Type B pancreatic cell (in vitro differentiated cells): ENCODE measurements at regions not wholly inside any gene's neighbourhood (a gene's known extent, or its start where the extent isn't known, plus 50 kb on each side); places are given as distances from the start of the nearest gene placed in this dataset.

Source experiments
- DNase-seq: peaks from one replicate; pipeline ENCODE4 v3.0.0; 2021; ENCODE audit warnings: mixed read lengths; ENCODE audit not compliant: unreplicated experiment; ENCODE audit errors: extremely low spot score
- H3K27ac Mint-ChIP-seq: 2 replicates; pipeline ENCODE4 v1.8.0; 2021; ENCODE audit warnings: mild to moderate bottlenecking, mixed read lengths
- H3K27me3 Mint-ChIP-seq: 2 replicates; pipeline ENCODE4 v1.8.0; 2021; ENCODE audit warnings: mixed read lengths
- H3K36me3 Mint-ChIP-seq: 2 replicates; pipeline ENCODE4 v1.8.0; 2021; ENCODE audit warnings: mixed read lengths
- H3K4me1 Mint-ChIP-seq: one replicate; pipeline ENCODE4 v1.8.0; 2021; ENCODE audit warnings: mixed read lengths; ENCODE audit not compliant: unreplicated experiment
- H3K4me3 Mint-ChIP-seq: 2 replicates; pipeline ENCODE4 v1.8.0; 2021; ENCODE audit warnings: mild to moderate bottlenecking, mixed read lengths
- H3K9me3 Mint-ChIP-seq: 2 replicates; pipeline ENCODE4 v1.8.0; 2021; ENCODE audit warnings: mixed read lengths
- CTCF ChIP-seq: fragments of 200-600 bp; sonication (generic); conservative IDR thresholded peaks from 2 replicates; pipeline ENCODE4 v1.5.0; 2021; ENCODE audit warnings: antibody characterized with exemption, mild to moderate bottlenecking

DNA sequence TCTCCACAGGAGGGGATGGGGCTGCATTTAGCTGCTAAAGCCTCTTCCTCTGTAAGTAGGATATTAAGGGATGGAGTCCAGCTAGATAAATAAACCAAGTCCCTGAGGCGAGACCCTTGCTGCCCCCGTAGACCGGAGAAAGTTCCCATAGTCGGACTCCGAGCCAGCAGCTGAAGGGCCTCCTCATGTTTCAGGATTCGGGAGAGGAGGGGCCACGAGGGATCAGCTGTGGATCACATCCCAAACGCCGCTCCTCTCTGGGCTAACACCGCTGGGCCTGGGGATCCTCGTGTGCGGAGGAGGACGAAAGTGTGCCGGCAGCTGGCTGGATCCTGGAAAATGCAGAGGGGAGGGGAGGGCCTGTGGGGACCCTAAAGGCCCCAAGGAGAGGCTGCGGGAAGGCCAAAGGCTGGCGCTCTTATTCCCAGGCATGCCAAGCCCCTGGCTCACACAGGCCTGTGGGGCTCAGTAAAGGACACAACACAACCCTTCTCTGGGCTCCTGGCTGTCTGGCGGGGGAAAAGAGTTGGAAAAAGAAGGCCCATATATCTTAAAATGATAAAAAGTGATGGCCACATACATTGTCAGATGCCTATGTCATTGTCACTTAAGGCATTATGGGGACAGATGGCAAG lies 82.5 kb upstream of the TMEM72 start:
- Mint-ChIP-seq H3K36me3 (no peaks in the 10 kb centered on the region), H3K4me1 (peaks cover 14% of the 10 kb centered on the region), H3K27me3 (peaks cover 6% of the 10 kb centered on the region), H3K4me3 (no peak overlapping the region), H3K27ac (no peak overlapping the region), H3K9me3 (no peaks in the 10 kb centered on the region)
- no peak for TF ChIP-seq CTCF
- DNase-seq: no peak

DNA sequence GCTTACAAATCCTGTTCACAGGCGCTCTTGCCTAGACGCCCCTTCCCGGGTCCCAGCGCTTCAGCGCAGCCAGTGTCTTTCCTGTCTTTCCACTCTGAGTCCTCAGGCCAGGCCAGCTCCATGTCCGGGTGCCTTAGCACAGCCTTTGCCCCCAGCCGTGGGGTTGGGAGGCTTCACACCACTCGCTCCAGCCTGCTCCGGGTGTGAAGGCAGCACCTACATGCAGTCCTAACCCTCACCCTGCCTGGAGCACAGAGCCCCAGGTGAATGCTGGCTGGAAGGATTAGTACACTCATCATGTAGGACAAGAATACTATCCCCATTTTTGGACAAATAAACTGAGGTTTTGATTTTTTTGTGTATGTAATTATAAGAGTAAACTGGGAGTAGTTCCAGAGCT lies 81.7 kb upstream of the TMEM72 start:
- H3K4me3 Mint-ChIP-seq: no peak overlapping the region
- no peaks in the 10 kb centered on the region for H3K36me3 Mint-ChIP-seq
- no peaks in the 10 kb centered on the region for H3K9me3 Mint-ChIP-seq
- no peak for TF ChIP-seq CTCF
- H3K4me1 Mint-ChIP-seq: peaks cover 14% of the 10 kb centered on the region
- no peak for DNase-seq
- H3K27ac Mint-ChIP-seq: no peak overlapping the region
- peaks cover 6% of the 10 kb centered on the region for H3K27me3 Mint-ChIP-seq

DNA sequence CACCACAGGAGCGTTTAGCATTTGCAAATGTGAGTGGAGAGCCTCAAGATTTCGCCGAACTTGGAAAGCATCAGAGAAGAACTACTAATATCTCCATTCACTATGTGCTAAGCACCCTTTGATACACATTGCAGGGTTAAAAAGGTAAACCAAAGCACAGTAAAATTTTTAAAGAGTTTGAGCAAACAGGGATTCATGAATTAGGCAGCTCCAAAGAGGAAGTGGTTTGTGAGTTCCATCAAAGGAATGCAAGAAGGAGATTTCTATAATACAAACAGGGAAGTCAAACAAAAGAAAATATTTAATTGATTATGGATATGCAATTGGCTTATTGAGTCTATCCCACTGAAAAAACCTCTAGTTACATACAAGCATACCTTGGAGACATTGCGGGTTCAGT lies 81.1 kb upstream of the TMEM72 start:
- TF ChIP-seq CTCF: no peak
- peaks cover 6% of the 10 kb centered on the region for H3K27me3 Mint-ChIP-seq
- no peak for DNase-seq

GRCh38 chr10:44831581-44831980 lies 79.6 kb upstream of the TMEM72 start:
- H3K4me3 Mint-ChIP-seq: no peak overlapping the region
- H3K36me3 Mint-ChIP-seq: no peaks in the 10 kb centered on the region
- H3K4me1 Mint-ChIP-seq: peaks cover 14% of the 10 kb centered on the region
- no peak overlapping the region for H3K27ac Mint-ChIP-seq
- peaks cover 6% of the 10 kb centered on the region for H3K27me3 Mint-ChIP-seq
- TF ChIP-seq CTCF: no peak
- no peak for DNase-seq
- H3K9me3 Mint-ChIP-seq: no peaks in the 10 kb centered on the region

More for the DNA sequence above, 81.1 kb upstream of the TMEM72 start:
- H3K36me3 Mint-ChIP-seq: no peaks in the 10 kb centered on the region
- no peak overlapping the region for H3K4me3 Mint-ChIP-seq
- H3K4me1 Mint-ChIP-seq: peaks cover 14% of the 10 kb centered on the region
- no peaks in the 10 kb centered on the region for H3K9me3 Mint-ChIP-seq
- H3K27ac Mint-ChIP-seq: no peak overlapping the region

- peaks cover 13% of the 10 kb centered on the region for H3K4me1 Mint-ChIP-seq
- no peak for DNase-seq
- no peak overlapping the region for H3K4me3 Mint-ChIP-seq
- TF ChIP-seq CTCF: no peak
- peaks cover 6% of the 10 kb centered on the region for H3K27me3 Mint-ChIP-seq
- H3K36me3 Mint-ChIP-seq: no peaks in the 10 kb centered on the region
- no peak overlapping the region for H3K27ac Mint-ChIP-seq
- H3K9me3 Mint-ChIP-seq: no peaks in the 10 kb centered on the region
These were observed 78.3 kb upstream of the TMEM72 start for GRCh38 chr10:44832595-44833390.
